ENCODE measurements at regions not wholly inside any gene's neighbourhood (a gene's known extent, or its start where the extent isn't known, plus 50 kb on each side); places are given as distances from the start of the nearest gene placed in this dataset.
"Not testable (repeated sequence)": the region's sequence is repeated elsewhere in the genome, so short reads cannot be mapped to it uniquely, and the experiment has no call there.

- H3K27ac Mint-ChIP-seq = no peak overlapping the region
- H4K20me1 ChIP-seq (ENCODE audit: low read depth) = no peaks in the 10 kb centered on the region
- no peak overlapping the region for H3K9ac ChIP-seq
- peaks cover 33% of the 10 kb centered on the region for H3K4me1 Mint-ChIP-seq
- H3F3A ChIP-seq (ENCODE audit: low read depth) = no peaks in the 10 kb centered on the region
- TF ChIP-seq EZH2phosphoT487 (IDR thresholded peaks at IDR 0.05) = no peak
- no peak for TF ChIP-seq CTCF (IDR thresholded peaks at IDR 0.05)
- TF ChIP-seq EZH2 (IDR thresholded peaks at IDR 0.05) = no peak
- peaks cover 6% of the 10 kb centered on the region for H3K27me3 Mint-ChIP-seq (ENCODE audit: insufficient read depth, low read depth)
- H3K4me2 ChIP-seq = no peak overlapping the region
- peaks cover 3% of the 10 kb centered on the region for H3K4me1 ChIP-seq
- no peaks in the 10 kb centered on the region for H3K27me3 ChIP-seq
- no peak overlapping the region for H3K27ac ChIP-seq
- no peaks in the 10 kb centered on the region for H3K36me3 Mint-ChIP-seq
- no peaks in the 10 kb centered on the region for H3K9me3 ChIP-seq (ENCODE audit: low read depth)
- no peak for DNase-seq (ENCODE audit: low spot score)
- no peaks in the 10 kb centered on the region for H3K36me3 ChIP-seq
- no peaks in the 10 kb centered on the region for H3K79me2 ChIP-seq (ENCODE audit: low read depth)
- no peak overlapping the region for H3K4me3 Mint-ChIP-seq
- H2AFZ ChIP-seq (replicated peaks) = no peak overlapping the region
- H3K9me3 Mint-ChIP-seq = no peaks in the 10 kb centered on the region
- H3K4me3 ChIP-seq = no peak overlapping the region
Measured at GRCh38 chr10:29227201-29227600, 61.7 kb upstream of the LYZL1 start.

- H3K27me3 ChIP-seq = no peaks in the 10 kb centered on the region
- H3K79me2 ChIP-seq (ENCODE audit: low read depth) = no peaks in the 10 kb centered on the region
- Mint-ChIP-seq H3K4me1 (peaks cover 33% of the 10 kb centered on the region), H3K27ac (no peak overlapping the region), H3K9me3 (no peaks in the 10 kb centered on the region), H3K27me3 (ENCODE audit: insufficient read depth, low read depth) (peaks cover 6% of the 10 kb centered on the region), H3K4me3 (no peak overlapping the region), H3K36me3 (no peaks in the 10 kb centered on the region)
- H3K4me2 ChIP-seq = no peak overlapping the region
- no peaks in the 10 kb centered on the region for H3F3A ChIP-seq (ENCODE audit: low read depth)
- no peak overlapping the region for H3K27ac ChIP-seq
- DNase-seq (ENCODE audit: low spot score) = no peak
- peaks cover 3% of the 10 kb centered on the region for H3K4me1 ChIP-seq
- no peak overlapping the region for H2AFZ ChIP-seq (replicated peaks)
- no peak overlapping the region for H3K4me3 ChIP-seq
- no peaks in the 10 kb centered on the region for H4K20me1 ChIP-seq (ENCODE audit: low read depth)
- no peaks in the 10 kb centered on the region for H3K9me3 ChIP-seq (ENCODE audit: low read depth)
- H3K9ac ChIP-seq = no peak overlapping the region
- TF ChIP-seq EZH2phosphoT487 (IDR thresholded peaks at IDR 0.05) (no peak), EZH2 (IDR thresholded peaks at IDR 0.05) (no peak), CTCF (IDR thresholded peaks at IDR 0.05) (no peak)
- H3K36me3 ChIP-seq = no peaks in the 10 kb centered on the region
Measured at GRCh38 chr10:29228562-29228961, 60.3 kb upstream of the LYZL1 start.

DNA sequence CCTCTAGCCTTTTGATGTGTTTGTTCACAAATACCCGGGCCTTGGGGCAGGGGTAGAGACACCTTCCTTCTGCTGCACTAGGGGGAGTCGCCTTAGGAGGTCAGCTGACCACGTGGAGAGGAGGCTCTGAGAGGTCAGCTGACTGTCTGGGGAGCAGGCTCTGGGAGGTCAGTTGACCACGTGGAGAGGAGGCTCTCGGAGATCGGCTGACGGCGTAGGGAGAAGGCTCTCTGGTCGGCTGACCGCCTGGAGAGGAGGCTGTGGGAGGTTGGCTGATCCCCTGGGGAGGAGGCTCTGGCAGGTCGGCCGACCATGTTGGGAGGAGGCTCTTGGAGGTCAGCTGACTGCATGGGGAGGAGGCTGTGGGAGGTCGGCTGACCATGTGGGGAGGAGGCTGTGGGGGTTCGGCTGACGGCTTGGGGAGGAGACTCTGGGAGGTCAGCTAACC is 59.6 kb upstream of the LYZL1 start:
- H3K36me3 Mint-ChIP-seq = no peaks in the 10 kb centered on the region
- no peaks in the 10 kb centered on the region for H3K9me3 Mint-ChIP-seq
- Histone ChIP-seq H2AFZ (replicated peaks) (peak overlapping the region; percentile 72), H3K27me3 (no peaks in the 10 kb centered on the region), H4K20me1 (ENCODE audit: low read depth) (no peaks in the 10 kb centered on the region), H3K9ac (no peak overlapping the region), H3K4me3 (no peak overlapping the region), H3K79me2 (ENCODE audit: low read depth) (no peaks in the 10 kb centered on the region), H3F3A (ENCODE audit: low read depth) (no peaks in the 10 kb centered on the region), H3K4me1 (no peaks in the 10 kb centered on the region), H3K9me3 (ENCODE audit: low read depth) (no peaks in the 10 kb centered on the region), H3K27ac (no peak overlapping the region), H3K4me2 (no peak overlapping the region), H3K36me3 (no peaks in the 10 kb centered on the region)
- peak overlapping the region; percentile 48 for H3K27ac Mint-ChIP-seq
- DNase-seq (ENCODE audit: low spot score) = no peak
- H3K4me3 Mint-ChIP-seq = peak overlapping the region; percentile 27
- H3K27me3 Mint-ChIP-seq (ENCODE audit: insufficient read depth, low read depth) = peaks cover 4% of the 10 kb centered on the region
- no peak for TF ChIP-seq EZH2phosphoT487 (IDR thresholded peaks at IDR 0.05)
- TF ChIP-seq CTCF (IDR thresholded peaks at IDR 0.05) = no peak
- TF ChIP-seq EZH2 (IDR thresholded peaks at IDR 0.05) = no peak
- H3K4me1 Mint-ChIP-seq = peaks cover 27% of the 10 kb centered on the region

- not testable (repeated sequence) for H3K9ac ChIP-seq; H2AFZ ChIP-seq (replicated peaks); H3K4me1 ChIP-seq; H3K79me2 ChIP-seq (ENCODE audit: low read depth); H3K4me3 ChIP-seq; H3K27me3 ChIP-seq; H3K36me3 ChIP-seq; H4K20me1 ChIP-seq (ENCODE audit: low read depth); H3K4me3 Mint-ChIP-seq; H3K27ac ChIP-seq; H3F3A ChIP-seq (ENCODE audit: low read depth); H3K36me3 Mint-ChIP-seq; H3K27me3 Mint-ChIP-seq (ENCODE audit: insufficient read depth, low read depth); DNase-seq (ENCODE audit: low spot score); H3K9me3 ChIP-seq (ENCODE audit: low read depth); H3K4me2 ChIP-seq
- Mint-ChIP-seq H3K4me1 (peaks cover 31% of the 10 kb centered on the region), H3K27ac (peak overlapping the region; percentile 43), H3K9me3 (peaks cover 11% of the 10 kb centered on the region)
Measured at GRCh38 chr10:29236910-29237309, 52.0 kb upstream of the LYZL1 start.

Measured in neural progenitor cell (in vitro differentiated cells).